Hematopoietic multipotent progenitor cell treated with erythropoietin and hydrocortisone succinate and interleukin-3 and kit ligand, for 8 days (in vitro differentiated cells): ENCODE measurements at regions not wholly inside any gene's neighbourhood (a gene's known extent, or its start where the extent isn't known, plus 50 kb on each side); places are given as distances from the start of the nearest gene placed in this dataset.

ENCODE experiments used
- DNase-seq: peaks from one replicate; pipeline ENCODE4 v3.0.0-alpha.2; 2015

GRCh38 chr10:128596906-128597305, 470.7 kb upstream of the MKI67 start:
- no peak for DNase-seq

DNA sequence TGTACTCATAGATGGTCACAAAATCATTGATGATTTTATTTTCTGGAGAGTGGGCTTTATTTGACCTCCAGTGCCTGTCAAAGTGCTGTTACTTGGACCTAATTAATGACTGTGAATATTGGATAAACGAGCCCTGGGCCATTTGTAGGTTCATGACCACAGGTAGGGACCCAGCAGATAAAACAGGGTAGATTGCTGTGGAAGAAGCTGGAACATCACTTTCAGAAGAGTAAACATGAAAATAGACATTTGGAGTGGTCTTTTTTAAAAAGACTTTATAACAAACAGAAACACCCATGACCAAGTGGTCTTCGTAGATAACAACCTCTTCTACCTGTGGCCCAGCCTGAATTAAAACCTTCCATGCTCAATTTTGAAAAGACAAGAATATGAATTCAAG, 472.8 kb upstream of the MKI67 start:
- no peak for DNase-seq

GRCh38 chr10:128599538-128599937, 473.3 kb upstream of the MKI67 start:
- no peak for DNase-seq

- DNase-seq = no peak
Observed at GRCh38 chr10:128602183-128602582, 476.0 kb upstream of the MKI67 start.

GRCh38 chr10:128604025-128604424, 477.8 kb upstream of the MKI67 start:
- no peak for DNase-seq

DNA sequence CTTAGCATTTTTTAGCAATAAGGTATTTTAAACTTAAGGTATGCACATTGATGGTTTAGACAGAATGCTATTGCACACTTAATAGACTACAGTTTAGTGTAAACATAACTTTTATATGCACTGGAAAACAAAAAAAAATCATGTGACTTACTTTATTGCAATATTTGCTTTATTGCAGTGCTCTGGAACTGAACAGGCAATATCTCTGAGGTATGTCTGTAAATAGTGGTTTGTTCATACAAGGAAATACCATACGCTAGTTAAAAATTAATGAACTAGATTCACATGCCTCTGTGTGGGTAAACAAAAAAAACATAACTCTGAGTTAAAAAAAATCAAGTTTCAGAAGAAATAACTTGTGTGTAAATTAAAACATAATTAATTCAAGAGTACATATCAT, 479.0 kb upstream of the MKI67 start:
- DNase-seq = no peak

DNA sequence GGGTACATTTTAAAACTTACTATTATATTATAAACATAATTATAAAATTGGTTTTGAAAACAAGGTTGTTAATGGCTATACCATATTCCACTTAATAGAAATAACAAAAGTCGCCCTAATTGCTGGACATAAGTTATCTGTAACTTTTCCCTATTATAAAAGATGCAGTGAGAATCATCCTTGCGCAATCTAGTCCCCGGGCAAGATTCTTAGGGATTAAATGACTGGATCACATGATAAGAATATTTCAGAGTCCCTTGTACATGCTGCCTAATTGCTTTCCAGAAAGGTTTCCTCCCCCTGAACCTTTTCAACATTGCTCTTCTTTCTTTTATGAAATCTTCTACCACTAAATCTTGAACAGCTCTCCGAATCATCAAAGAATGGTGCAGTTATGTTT, 479.8 kb upstream of the MKI67 start:
- no peak for DNase-seq

GRCh38 chr10:128608791-128609190, 482.6 kb upstream of the MKI67 start:
- DNase-seq = no peak

DNA sequence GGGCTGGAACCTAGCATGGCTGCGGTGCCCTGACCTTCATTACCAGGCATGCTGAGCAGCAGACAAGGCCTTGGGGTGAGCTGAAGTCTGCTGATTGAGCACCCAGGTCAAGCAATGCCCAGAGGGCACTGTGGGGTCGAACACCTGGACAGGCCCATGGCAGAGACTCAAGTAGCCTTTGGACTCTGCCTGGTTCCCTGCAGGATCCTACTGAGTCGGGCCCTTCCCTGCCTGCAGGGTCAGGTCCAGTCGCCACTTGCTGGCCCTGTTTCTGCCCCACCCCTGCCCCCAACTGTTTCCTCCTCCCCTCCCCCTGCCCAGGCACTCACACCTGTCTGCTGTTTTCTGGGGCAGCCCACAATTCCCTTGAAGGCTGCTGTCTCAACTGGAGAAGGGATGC, 483.2 kb upstream of the MKI67 start:
- DNase-seq = no peak

DNA sequence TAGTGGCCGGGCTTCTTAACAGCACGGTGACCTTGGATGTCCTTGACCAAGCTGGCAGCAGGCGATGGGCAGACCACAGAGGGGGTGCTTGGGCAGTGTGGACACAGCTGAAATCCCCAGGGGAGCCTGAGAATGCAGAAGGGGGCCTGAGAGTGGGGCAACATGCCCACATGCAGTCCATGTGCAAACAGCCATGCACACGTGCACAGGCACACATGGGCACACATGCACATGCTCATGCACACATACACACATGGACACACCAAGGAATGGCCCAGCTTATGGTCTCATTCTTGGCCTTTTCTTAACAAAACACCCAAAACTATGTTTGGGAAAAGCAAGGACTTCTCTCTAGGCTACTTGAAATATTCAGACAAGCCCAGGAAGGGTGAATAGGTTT, 483.9 kb upstream of the MKI67 start:
- no peak for DNase-seq

- DNase-seq = no peak
Observed at GRCh38 chr10:128612195-128612594, 486.0 kb upstream of the MKI67 start.

- DNase-seq = no peak
Observed at GRCh38 chr10:128612631-128613030, 486.4 kb upstream of the MKI67 start.

DNA sequence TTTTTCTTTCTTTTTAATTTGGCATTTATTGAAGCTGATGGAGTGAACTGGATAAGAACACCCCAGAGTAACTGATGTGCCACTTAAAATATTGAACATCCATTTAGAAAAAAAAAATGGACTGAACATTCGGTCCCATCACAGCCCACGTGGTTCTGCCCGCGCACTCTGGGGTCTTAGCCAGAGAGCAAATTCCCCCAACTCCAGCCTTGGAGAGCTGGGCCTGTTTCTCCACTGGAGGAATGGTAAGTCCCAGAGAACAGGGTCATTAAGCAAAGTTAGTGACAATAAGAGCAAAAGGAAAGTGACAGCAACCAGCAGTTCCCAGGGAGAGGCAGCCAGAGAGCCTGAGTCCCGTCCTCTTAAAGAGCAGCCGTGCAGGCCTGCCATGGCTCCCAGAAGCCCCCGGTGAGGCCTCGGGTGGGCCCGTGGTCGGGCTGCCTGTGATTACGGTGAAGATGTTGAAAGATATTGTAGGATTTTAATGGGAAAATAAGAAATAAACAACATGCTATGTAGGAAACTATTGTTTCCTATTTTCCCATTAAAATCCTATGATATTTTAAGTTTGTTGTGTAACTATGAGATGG, 487.9 kb upstream of the MKI67 start:
- DNase-seq = no peak

DNA sequence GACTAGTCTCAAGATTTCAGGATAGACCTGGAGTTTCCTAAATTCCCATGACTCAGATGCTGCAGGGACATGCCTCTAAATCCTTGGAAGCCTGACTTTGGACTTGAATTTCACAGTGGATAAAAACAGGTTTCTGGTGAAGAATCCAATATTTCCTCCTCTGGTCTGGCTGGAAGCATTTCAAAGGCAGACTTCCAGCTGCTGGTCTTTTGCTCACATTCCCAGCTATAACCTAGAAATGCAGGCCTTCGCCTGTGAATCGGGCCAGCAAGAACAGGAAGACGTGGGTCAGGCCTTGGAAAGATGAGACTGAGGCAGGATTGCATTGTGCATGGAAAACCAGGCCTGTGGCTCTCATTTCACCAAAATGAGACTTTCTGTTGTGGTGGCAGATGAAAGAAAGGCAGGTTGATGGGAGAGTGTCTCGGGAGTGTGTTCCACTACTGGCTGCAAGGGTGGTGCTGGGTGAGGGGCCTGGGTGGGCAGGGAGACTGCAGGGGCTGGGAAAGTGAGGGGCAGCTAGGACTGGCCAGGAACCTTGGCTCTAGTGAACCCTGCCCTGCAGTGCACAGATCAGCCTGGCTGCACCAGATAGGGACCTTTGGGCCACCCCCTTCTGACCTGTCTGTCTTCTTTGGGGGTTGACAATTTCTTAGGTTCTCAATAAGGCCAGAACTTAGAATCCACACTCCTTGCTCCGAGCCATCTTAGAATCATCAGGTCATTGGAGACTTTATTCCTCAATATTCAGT, 488.8 kb upstream of the MKI67 start:
- DNase-seq = no peak

DNA sequence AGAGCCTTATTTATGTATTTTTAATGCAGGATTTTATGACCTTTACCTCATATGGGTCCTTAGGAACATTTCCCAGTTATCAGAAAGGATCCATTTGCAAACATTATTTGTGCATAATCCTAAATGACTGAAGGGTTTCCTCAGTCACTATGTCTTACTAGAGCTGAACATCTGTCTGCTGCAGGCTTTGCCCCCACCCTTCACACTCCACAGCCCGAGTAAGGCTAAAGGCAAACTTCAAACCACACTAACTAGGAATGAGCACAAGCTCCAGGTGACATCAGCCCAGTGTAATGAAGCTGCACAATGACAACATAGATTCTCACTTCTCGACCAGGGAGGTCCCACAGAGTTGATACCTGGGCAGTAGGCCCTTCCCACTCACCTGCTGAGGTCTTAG, 491.3 kb upstream of the MKI67 start:
- no peak for DNase-seq

DNA sequence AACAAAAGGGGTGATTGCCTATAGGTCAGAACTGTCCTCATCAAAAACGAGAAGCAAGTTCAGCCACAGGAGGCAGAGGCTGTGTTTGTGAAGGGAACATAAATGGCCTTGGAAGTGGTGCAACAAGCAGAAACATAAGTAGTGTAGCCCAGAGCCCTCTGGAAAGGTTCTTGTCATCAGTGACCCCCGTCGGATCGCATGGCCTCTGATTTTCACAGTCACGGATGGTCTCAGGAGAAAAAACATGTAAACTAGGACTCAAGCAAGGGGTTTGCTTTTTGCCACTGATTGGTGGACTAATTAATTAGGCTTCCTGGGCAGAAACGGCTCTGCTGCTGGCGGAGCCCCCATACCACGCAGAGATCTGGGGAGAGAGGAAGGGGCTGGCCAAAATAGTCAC, 496.5 kb upstream of the MKI67 start:
- no peak for DNase-seq

GRCh38 chr10:128623776-128624175, 497.6 kb upstream of the MKI67 start:
- no peak for DNase-seq

GRCh38 chr10:128624656-128625530, 498.7 kb upstream of the MKI67 start:
- no peak for DNase-seq

DNA sequence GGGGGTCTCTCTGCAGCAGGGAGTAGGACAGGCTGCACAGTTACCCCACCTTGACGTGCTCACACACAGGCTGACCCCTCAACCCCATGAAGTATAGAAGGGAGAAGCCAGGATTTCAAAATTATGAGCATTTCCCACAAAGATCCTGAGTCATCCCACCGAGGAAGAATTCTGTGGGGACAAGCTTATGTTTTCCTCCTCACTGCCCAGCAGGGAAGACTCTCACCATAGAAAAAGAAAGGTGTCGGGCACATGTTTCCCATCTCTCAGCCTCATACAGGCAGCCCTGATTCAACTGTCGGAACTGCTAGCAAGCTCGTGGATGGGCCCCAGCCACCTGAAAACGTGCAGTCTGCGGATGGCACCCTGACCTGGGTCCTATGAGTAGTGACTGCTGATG, 499.7 kb upstream of the MKI67 start:
- DNase-seq = no peak

DNA sequence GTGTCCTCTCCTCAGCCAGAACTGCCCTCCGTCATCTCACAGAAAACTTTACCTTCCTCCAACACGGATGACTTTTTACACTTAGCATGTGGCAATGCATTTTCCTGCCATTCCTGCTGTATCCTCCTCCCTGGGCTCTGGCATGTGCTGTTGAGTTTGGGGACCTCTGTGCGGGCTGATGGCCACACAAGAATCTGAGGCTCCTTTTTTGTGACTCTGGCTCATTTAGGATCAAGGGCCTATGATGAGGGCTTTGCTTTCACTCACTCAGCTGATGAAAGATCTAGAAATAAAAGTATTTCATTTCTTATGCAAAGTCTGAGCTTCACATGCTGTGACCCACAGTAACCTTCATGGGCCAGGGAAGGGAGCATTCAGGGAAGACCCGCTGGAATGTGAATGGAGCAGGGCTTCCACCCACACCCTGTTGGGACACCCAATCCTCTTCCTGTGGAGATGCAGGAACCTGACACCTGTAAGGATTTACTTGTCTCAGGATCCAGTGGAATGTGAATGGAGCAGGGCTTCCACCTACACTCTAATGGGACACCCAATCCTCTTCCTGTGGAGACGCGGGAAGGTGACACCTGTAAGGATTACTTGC, 500.3 kb upstream of the MKI67 start:
- DNase-seq = no peak

- no peak for DNase-seq
Observed at GRCh38 chr10:128627811-128628210, 501.6 kb upstream of the MKI67 start.

DNA sequence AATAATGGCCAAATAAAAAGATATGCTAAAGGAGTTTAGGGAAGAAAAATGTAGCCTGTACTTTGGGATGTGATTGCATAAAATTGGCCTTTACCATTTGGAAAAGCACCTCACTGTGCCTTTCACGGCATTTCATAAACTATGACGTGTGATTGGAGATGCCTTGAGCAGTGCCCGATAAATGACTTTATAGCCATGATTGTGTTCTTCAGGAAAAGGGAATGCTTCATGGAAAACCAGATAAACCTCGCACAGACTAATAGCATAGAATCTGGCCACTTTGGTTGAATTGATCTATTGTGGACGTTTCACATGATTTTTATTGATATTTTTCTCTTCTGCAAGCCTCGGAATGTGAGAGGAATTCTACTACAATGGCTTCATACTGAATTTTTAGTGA, 502.0 kb upstream of the MKI67 start:
- no peak for DNase-seq
